HG03457 (cell line): ENCODE measurements at regions not wholly inside any gene's neighbourhood (a gene's known extent, or its start where the extent isn't known, plus 50 kb on each side); places are given as distances from the start of the nearest gene placed in this dataset.
A peak's percentile ranks its signal among the peaks of the same experiment; 100 is the strongest.

Source experiments
- ATAC-seq: cut with Tn5 transposase; IDR thresholded peaks from one replicate; pipeline ENCODE4 v1.9.1; 2021; ENCODE audit warnings: moderate number of reproducible peaks; ENCODE audit not compliant: unreplicated experiment

GRCh38 chr6:163721922-163722692 lies 307.6 kb downstream of the QKI start:
- no peak for ATAC-seq

GRCh38 chr6:163721435-163721834 lies 306.9 kb downstream of the QKI start:
- no peak for ATAC-seq

- ATAC-seq = no peak
Measured at GRCh38 chr6:163720460-163721235, 306.1 kb downstream of the QKI start.

- no peak for ATAC-seq
Measured at GRCh38 chr6:163720005-163720404, 305.5 kb downstream of the QKI start.

- no peak for ATAC-seq
Measured at GRCh38 chr6:163719028-163719742, 304.7 kb downstream of the QKI start.

GRCh38 chr6:163718537-163718936 lies 304.0 kb downstream of the QKI start:
- no peak for ATAC-seq

- ATAC-seq = no peak
Measured at GRCh38 chr6:163717106-163717764, 302.7 kb downstream of the QKI start.

GRCh38 chr6:163716690-163717089 lies 302.2 kb downstream of the QKI start:
- ATAC-seq = no peak

- ATAC-seq = no peak
Measured at GRCh38 chr6:163715846-163716245, 301.3 kb downstream of the QKI start.

- ATAC-seq = no peak
Measured at GRCh38 chr6:163714179-163714578, 299.7 kb downstream of the QKI start.

- no peak for ATAC-seq
Measured at GRCh38 chr6:163712981-163713380, 298.5 kb downstream of the QKI start.

- no peak for ATAC-seq
Measured at GRCh38 chr6:163712566-163712961, 298.0 kb downstream of the QKI start.

- ATAC-seq = peak; percentile 48
Measured at GRCh38 chr6:163711615-163712565, 297.4 kb downstream of the QKI start.

- no peak for ATAC-seq
Measured at GRCh38 chr6:163710532-163711470, 296.3 kb downstream of the QKI start.

- no peak for ATAC-seq
Measured at GRCh38 chr6:163709693-163710092, 295.2 kb downstream of the QKI start.

GRCh38 chr6:163709255-163709654 lies 294.7 kb downstream of the QKI start:
- ATAC-seq = no peak

- peak; percentile 54 for ATAC-seq
Measured at GRCh38 chr6:163708466-163708865, 293.9 kb downstream of the QKI start.

- peak; percentile 33 for ATAC-seq
Measured at GRCh38 chr6:163707387-163708355, 293.2 kb downstream of the QKI start.
